ENCODE measurements at regions not wholly inside any gene's neighbourhood (a gene's known extent, or its start where the extent isn't known, plus 50 kb on each side); places are given as distances from the start of the nearest gene placed in this dataset.

DNA sequence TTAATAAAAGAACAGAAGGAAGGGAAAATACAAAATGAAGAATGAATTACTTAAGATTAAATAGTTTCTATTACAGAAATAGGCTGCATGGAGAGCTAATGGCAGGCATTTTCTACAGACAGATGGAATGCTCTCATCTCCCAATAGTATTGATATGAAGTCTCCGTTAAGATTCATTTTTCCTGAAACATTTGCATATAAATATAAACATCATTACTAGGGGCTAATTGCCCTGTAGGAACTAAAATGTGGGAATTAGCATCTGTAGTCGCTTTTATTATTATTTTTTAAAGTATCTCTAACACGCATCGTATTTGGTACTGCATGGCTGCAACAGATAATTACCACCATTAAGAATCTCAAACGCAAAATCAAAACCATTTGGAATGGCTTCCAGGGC is 2275.5 kb downstream of the MAT2B start:
- DNase-seq = no peak

DNA sequence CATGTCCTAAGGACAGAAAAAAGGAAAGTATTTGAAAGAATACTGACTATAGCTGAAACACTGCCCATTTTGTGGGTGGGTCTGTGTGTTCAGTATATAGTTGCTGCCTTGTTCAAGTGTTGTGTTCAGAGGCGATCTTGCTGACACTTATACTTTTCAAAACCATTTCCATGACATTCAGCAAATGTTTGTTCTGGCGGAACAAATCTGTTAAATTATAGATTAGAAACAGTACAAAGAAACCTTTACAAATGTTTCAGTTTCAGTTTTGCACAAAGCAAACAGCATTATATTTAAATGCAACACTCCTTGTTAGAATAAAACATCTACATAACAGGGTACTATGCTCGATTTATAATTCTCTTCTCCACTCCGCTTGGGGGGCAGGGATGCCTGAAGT is 2276.3 kb downstream of the MAT2B start:
- no peak for DNase-seq

DNA sequence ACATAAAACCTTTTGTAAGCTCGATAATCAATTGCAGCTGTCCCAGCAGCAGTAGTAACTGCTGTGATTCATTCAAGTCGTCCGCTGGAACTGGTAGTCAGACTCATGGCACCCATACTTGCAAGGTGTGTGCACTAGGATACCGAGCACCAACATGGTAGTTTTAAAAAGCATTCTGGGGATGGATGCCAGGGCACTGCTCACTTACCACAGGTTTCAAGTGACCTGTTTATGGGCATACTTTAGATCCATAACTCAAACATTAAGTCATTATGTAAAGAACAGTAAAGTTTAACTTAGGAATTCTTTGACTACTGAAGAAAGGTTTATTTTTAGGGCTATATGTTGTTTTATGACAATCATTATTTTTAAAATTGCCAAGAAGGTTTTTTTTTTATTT is 2277.6 kb downstream of the MAT2B start:
- DNase-seq = no peak

DNA sequence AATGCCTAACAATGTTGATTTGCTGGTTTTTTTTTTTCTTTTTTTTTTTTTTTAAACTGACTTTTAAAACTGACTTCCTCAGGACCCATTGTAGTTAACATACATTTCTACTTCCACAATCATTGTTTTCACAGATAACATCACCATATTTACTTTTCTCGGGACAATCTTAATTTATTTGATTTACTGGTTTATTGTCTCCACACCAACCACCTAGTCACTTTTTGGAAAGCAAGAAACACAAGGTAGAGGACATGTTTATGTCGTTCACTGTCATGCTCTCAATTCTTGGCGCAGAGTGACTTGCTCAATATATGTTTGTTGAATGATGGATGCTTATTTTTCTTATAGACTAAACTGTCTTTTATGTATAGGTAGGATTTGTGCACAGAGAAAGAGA is 2280.7 kb downstream of the MAT2B start:
- DNase-seq = no peak

- no peak for DNase-seq
Measured at GRCh38 chr5:165795073-165795472, 2289.7 kb downstream of the MAT2B start.

GRCh38 chr5:165805756-165806155 is 2300.3 kb downstream of the MAT2B start:
- DNase-seq = no peak

- DNase-seq = no peak
Measured at GRCh38 chr5:165808335-165808734, 2302.9 kb downstream of the MAT2B start.

DNA sequence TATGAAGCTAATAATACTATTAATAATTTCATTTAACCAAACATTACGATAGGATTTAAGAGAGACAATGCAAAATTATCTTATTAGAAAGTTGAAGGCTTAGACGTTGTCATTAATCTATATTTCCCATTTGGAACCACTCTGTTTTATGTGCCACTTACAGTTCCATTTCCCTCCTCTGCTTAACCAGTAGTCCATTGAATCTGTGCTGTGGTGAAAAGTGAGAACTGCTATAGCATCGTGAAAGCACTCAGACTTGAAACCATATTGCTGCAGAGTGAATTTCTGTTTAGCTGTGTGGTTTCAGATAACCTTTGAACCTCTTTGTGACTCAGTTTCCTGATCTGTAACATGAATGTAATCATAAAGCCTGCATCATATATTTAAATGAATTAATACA is 2304.5 kb downstream of the MAT2B start:
- DNase-seq = no peak

- no peak for DNase-seq
Measured at GRCh38 chr5:165829504-165829903, 2324.1 kb downstream of the MAT2B start.

- DNase-seq = no peak
Measured at GRCh38 chr5:165834891-165835290, 2329.5 kb downstream of the MAT2B start.

DNA sequence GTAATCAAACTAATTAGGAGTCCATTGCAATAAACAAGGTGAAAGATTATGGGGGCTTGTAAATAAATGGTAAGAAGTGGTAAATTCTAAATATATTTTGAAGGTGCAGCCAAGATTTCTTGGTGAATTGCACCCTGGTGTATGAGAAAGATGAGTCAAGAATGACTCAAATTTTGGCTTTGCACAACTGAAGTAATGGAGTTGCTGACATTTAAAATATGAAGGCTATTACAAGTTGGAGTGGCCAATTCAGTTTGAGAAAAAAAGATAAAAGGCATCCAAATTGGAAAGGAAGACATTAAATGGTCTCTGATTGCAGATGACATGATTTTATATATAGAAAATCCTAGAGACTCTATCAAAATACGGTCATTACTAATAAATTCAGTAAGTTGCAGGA is 2330.6 kb downstream of the MAT2B start:
- no peak for DNase-seq

GRCh38 chr5:165837286-165837685 is 2331.9 kb downstream of the MAT2B start:
- no peak for DNase-seq

- DNase-seq = no peak
Measured at GRCh38 chr5:165844571-165844970, 2339.2 kb downstream of the MAT2B start.

DNA sequence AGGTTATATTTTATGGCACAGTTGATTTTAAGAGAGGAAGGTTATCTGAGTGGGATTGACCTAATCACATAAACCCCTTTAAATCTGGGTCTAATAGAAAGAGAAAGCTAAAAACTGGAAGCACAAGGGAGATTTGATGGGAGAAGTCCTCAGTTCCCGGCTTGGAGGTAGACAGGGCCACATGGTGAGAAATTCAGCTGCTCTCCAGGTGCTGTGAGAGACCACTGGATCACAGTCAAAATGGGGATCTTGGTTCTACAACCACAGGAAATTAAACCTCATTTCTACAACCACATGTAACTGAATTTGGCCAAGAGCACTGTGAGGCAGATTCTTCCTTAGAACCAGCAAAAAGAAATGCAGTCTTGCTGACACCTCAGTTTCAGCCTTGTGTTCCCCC is 2352.7 kb downstream of the MAT2B start:
- DNase-seq = no peak

- DNase-seq = no peak
Measured at GRCh38 chr5:165859251-165859650, 2353.8 kb downstream of the MAT2B start.

- DNase-seq = no peak
Measured at GRCh38 chr5:165863239-165863638, 2357.8 kb downstream of the MAT2B start.

DNA sequence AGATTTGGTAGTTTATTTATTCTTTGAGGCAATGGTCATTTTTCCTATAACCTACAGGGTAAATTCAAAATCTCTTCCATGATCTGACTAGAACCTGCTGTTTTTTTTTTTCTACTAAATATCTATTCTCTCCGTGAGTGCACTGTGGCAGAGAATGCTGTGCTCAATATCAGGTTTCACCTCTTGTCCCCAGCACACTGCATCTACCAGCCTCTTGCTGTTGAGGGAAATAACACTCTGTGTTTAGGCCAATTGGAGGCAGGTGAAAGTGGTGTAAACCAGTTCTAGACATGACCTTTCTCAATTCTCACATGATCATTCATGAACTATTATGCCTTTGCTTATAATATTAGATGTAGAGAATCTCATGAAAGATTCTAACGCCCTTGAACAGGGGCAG is 2365.9 kb downstream of the MAT2B start:
- no peak for DNase-seq

- DNase-seq = no peak
Measured at GRCh38 chr5:165874851-165875250, 2369.4 kb downstream of the MAT2B start.

GRCh38 chr5:165876538-165876937 is 2371.1 kb downstream of the MAT2B start:
- DNase-seq = no peak

- DNase-seq = no peak
Measured at GRCh38 chr5:165877475-165877874, 2372.1 kb downstream of the MAT2B start.

DNA sequence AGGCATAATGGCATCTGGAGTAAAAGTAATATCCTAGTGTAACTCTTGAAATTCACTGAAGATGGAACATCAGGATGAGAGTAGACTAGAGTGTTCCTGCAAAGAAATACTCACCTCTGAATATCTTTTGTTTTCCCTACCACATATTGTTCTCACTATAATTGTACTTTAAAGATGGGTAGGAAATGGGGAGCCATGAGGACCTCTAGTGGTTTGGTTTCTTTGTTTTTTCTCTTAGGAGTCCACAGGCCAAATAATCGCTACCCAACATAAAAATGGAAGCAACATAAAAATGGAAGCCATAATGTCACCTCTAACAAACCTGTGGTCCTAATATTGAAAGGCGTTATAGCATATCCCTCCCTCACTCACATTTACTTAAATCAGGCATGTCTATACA is 2375.8 kb downstream of the MAT2B start:
- no peak for DNase-seq

DNA sequence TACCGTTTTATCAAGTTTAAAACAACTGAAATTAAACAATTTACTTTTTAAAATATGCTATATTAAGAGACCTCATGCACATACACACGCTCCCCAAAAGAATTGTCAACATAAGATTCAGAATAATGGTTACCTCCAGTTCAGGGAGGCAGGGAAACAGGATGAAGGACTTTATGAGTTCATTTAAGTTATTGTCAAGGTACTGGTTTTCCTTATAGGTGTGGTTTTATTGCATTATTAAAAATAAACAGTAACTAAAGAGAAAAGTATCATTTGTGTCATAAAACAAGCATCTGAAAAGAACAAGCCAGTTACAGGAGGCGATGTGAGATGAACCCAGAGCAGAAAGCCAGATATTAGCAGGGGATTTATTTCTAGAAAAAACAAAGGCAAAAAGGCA is 2376.7 kb downstream of the MAT2B start:
- no peak for DNase-seq

- DNase-seq = no peak
Measured at GRCh38 chr5:165885623-165886350, 2380.4 kb downstream of the MAT2B start.

- no peak for DNase-seq
Measured at GRCh38 chr5:165887147-165887546, 2381.7 kb downstream of the MAT2B start.

- no peak for DNase-seq
Measured at GRCh38 chr5:165892383-165892782, 2387.0 kb downstream of the MAT2B start.

DNA sequence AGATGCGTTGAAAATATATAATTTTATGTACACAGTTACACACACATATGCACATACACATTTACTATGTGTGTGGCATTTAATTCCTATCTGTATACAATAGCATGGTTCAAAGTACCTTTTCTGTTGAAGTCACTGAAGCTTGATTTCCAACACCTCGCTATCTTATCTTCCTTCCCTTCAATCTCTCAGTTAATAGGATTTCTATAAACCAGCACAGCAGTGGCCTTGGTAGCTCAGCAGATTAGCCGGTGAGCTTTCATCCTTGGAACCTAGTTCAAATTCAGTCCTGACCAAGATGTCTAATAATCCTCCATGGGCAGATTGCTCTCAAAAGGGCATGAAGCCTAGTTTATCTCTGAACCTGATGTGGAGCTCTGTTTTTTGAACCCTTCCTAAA is 2389.5 kb downstream of the MAT2B start:
- no peak for DNase-seq

All from CD4-positive, alpha-beta T cell treated with Interleukin-4 for 4 hours (primary cell).